Activated CD8-positive, alpha-beta memory T cell treated with anti-CD3 and anti-CD28 coated beads, Interleukin-2, amount 10 ng/mL, durations not matched to agents 7 days and 5 days (primary cell): ENCODE measurements at regions not wholly inside any gene's neighbourhood (a gene's known extent, or its start where the extent isn't known, plus 50 kb on each side); places are given as distances from the start of the nearest gene placed in this dataset.

Experiments used
- ATAC-seq: fragments of 150-1000 bp; cut with Tn5 transposase; one replicate; pipeline ENCODE4 v1.10.0; 2021; ENCODE audit warnings: moderate library complexity
- CTCF ChIA-PET: fragments of 350-600 bp; sonication (Branson Sonifier 250); formaldehyde crosslinking; loops from one replicate; lab custom pipeline; 2021; ENCODE audit warnings: antibody characterized with exemption; lab: Charles Lee
- DNase-seq: peaks from one replicate; pipeline ENCODE4 v3.0.0-alpha.2; 2020
- H3K27ac Mint-ChIP-seq: one replicate; pipeline ENCODE4 v1.8.0; 2021; ENCODE audit warnings: mild to moderate bottlenecking, mixed read lengths
- H3K27me3 Mint-ChIP-seq: one replicate; pipeline ENCODE4 v1.8.0; 2021; ENCODE audit warnings: mixed read lengths
- H3K36me3 Mint-ChIP-seq: one replicate; pipeline ENCODE4 v1.8.0; 2021; ENCODE audit warnings: mild to moderate bottlenecking, mixed read lengths
- H3K4me1 Mint-ChIP-seq: one replicate; pipeline ENCODE4 v1.8.0; 2021; ENCODE audit warnings: mixed read lengths
- H3K4me3 Mint-ChIP-seq: one replicate; pipeline ENCODE4 v1.8.0; 2021; ENCODE audit warnings: mild to moderate bottlenecking, moderate library complexity, mixed read lengths
- H3K9me3 Mint-ChIP-seq: one replicate; pipeline ENCODE4 v1.8.0; 2022; ENCODE audit warnings: low read depth, mixed read lengths

- Mint-ChIP-seq H3K27ac (no peak overlapping the region), H3K36me3 (peaks cover 3% of the 10 kb centered on the region), H3K4me1 (peaks cover 4% of the 10 kb centered on the region), H3K4me3 (no peak overlapping the region), H3K9me3 (no peaks in the 10 kb centered on the region), H3K27me3 (no peaks in the 10 kb centered on the region)
- CTCF ChIA-PET = no interaction called here
- ATAC-seq (no peak), DNase-seq (no peak)
Observed at GRCh38 chr1:163257763-163258162, 55.0 kb upstream of the RGS5 start.

GRCh38 chr1:163258181-163258580 is 55.5 kb upstream of the RGS5 start:
- Mint-ChIP-seq H3K27me3 (no peaks in the 10 kb centered on the region), H3K36me3 (peaks cover 3% of the 10 kb centered on the region), H3K4me1 (peaks cover 4% of the 10 kb centered on the region), H3K4me3 (no peak overlapping the region), H3K9me3 (no peaks in the 10 kb centered on the region), H3K27ac (no peak overlapping the region)
- ATAC-seq = no peak
- CTCF ChIA-PET = interaction anchor here (1.5 kb wide), 1 partner anchor 8 kb away, joined by 5 read pairs; no protein-coding TSS in a partner anchor
- no peak for DNase-seq

- no peak overlapping the region for H3K27ac Mint-ChIP-seq
- DNase-seq = no peak
Observed at GRCh38 chr1:163263818-163264655, 57.7 kb upstream of the NUF2 start.

GRCh38 chr1:163265547-163265946 is 56.2 kb upstream of the NUF2 start:
- ATAC-seq = no peak
- CTCF ChIA-PET = no interaction called here
- H3K4me3 Mint-ChIP-seq = no peak overlapping the region
- DNase-seq = no peak
- peaks cover 4% of the 10 kb centered on the region for H3K36me3 Mint-ChIP-seq
- H3K9me3 Mint-ChIP-seq = no peaks in the 10 kb centered on the region
- H3K27me3 Mint-ChIP-seq = no peaks in the 10 kb centered on the region
- peaks cover 4% of the 10 kb centered on the region for H3K4me1 Mint-ChIP-seq
- no peak overlapping the region for H3K27ac Mint-ChIP-seq

More at GRCh38 chr1:163263818-163264655, 57.7 kb upstream of the NUF2 start:
- Mint-ChIP-seq H3K9me3 (no peaks in the 10 kb centered on the region), H3K4me3 (no peak overlapping the region), H3K27me3 (no peaks in the 10 kb centered on the region), H3K36me3 (peaks cover 4% of the 10 kb centered on the region), H3K4me1 (peaks cover 4% of the 10 kb centered on the region)
- CTCF ChIA-PET = no interaction called here
- no peak for ATAC-seq

GRCh38 chr1:163267962-163268361 is 53.8 kb upstream of the NUF2 start:
- H3K9me3 Mint-ChIP-seq = no peaks in the 10 kb centered on the region
- H3K4me3 Mint-ChIP-seq = no peak overlapping the region
- H3K36me3 Mint-ChIP-seq = peaks cover 6% of the 10 kb centered on the region
- ATAC-seq (no peak), DNase-seq (no peak)
- CTCF ChIA-PET = no interaction called here
- H3K4me1 Mint-ChIP-seq = no peaks in the 10 kb centered on the region
- no peaks in the 10 kb centered on the region for H3K27me3 Mint-ChIP-seq
- H3K27ac Mint-ChIP-seq = no peak overlapping the region

GRCh38 chr1:163271535-163271934 is 50.2 kb upstream of the NUF2 start:
- Mint-ChIP-seq H3K4me1 (no peaks in the 10 kb centered on the region), H3K4me3 (no peak overlapping the region), H3K9me3 (no peaks in the 10 kb centered on the region), H3K27me3 (no peaks in the 10 kb centered on the region), H3K27ac (no peak overlapping the region), H3K36me3 (peaks cover 12% of the 10 kb centered on the region)
- CTCF ChIA-PET = no interaction called here
- ATAC-seq = no peak
- DNase-seq = no peak
